Suprapubic skin (tissue), 3 donors: ENCODE measurements at regions not wholly inside any gene's neighbourhood (a gene's known extent, or its start where the extent isn't known, plus 50 kb on each side); places are given as distances from the start of the nearest gene placed in this dataset.

Source experiments
- CTCF ChIP-seq, 2 donors: fragments of 200-600 bp in 1 of 2; fragments of 450-650 bp in 1 of 2; sonication (generic) in 1 of 2; IDR thresholded peaks; one replicate each; pipeline ENCODE4 v1.5.1; 2016 to 2019; ENCODE audit warnings: antibody characterized with exemption in 2 of 2, mild to moderate bottlenecking in 1 of 2, moderate library complexity in 1 of 2
- POLR2AphosphoS5 ChIP-seq, 3 donors: sonication (generic); formaldehyde crosslinking; IDR thresholded peaks; one replicate each; pipeline ENCODE4 v1.6.1; 2017; ENCODE audit warnings: antibody characterized with exemption in 3 of 3

GRCh38 chr3:8020047-8020841 is 481.4 kb upstream of the LMCD1 start:
- TF ChIP-seq CTCF (IDR thresholded peaks at IDR 0.05) (no peak), POLR2AphosphoS5 (IDR thresholded peaks at IDR 0.05) (no peak)
